22Rv1 (cell line): ENCODE measurements at regions not wholly inside any gene's neighbourhood (a gene's known extent, or its start where the extent isn't known, plus 50 kb on each side); places are given as distances from the start of the nearest gene placed in this dataset.
"Not testable (repeated sequence)": the region's sequence is repeated elsewhere in the genome, so short reads cannot be mapped to it uniquely, and the experiment has no call there.

Source experiments
- CTCF ChIP-seq: fragments of 450-650 bp; IDR thresholded peaks from 2 replicates; pipeline ENCODE4 v1.5.1; 2017; ENCODE audit warnings: mild to moderate bottlenecking
- ZFX ChIP-seq: fragments of 450-650 bp; IDR thresholded peaks from 2 replicates; pipeline ENCODE4 v1.6.1; 2017; ENCODE audit warnings: antibody characterized with exemption, borderline replicate concordance

GRCh38 chr20:30629376-30629775, 628.1 kb upstream of the DEFB115 start:
- not testable (repeated sequence) for TF ChIP-seq CTCF, ZFX
